SU-DHL-6 (cell line): ENCODE measurements at regions not wholly inside any gene's neighbourhood (a gene's known extent, or its start where the extent isn't known, plus 50 kb on each side); places are given as distances from the start of the nearest gene placed in this dataset.

Experiments
- H2AFZ ChIP-seq: fragments of 200-600 bp; sonication (generic); 2 replicates; pipeline ENCODE4 v1.6.1; 2014; ENCODE audit warnings: low read depth, mild to moderate bottlenecking, moderate library complexity, mixed read lengths, antibody characterized with exemption, low read length; ENCODE audit not compliant: severe bottlenecking
- H3F3A ChIP-seq: fragments of 200-600 bp; shearing (Covaris generic); 2 replicates; pipeline ENCODE4 v1.6.0; 2016; ENCODE audit warnings: antibody characterized with exemption, mild to moderate bottlenecking; ENCODE audit not compliant: insufficient read depth
- H3K27ac ChIP-seq: fragments of 200-600 bp; sonication (generic); 2 replicates; pipeline ENCODE4 v1.5.1; 2016; ENCODE audit warnings: low read depth, mild to moderate bottlenecking, low read length, moderate library complexity, mixed read lengths
- H3K27me3 ChIP-seq: fragments of 200-600 bp; sonication (generic), shearing (Covaris generic); 2 replicates; pipeline ENCODE4 v1.6.0; 2014; ENCODE audit warnings: mild to moderate bottlenecking, low read length
- H3K36me3 ChIP-seq: fragments of 200-600 bp; sonication (generic); 2 replicates; pipeline ENCODE4 v1.6.1; 2014; ENCODE audit warnings: mild to moderate bottlenecking, low read length, mixed read lengths
- H3K4me2 ChIP-seq: fragments of 300-600, 200-600 bp; shearing (Covaris generic), sonication (generic); 2 replicates; pipeline ENCODE4 v1.6.0; 2014; ENCODE audit warnings: low read length, low read depth, mild to moderate bottlenecking; ENCODE audit not compliant: poor library complexity, severe bottlenecking
- H3K4me3 ChIP-seq: fragments of 200-600 bp; sonication (generic); 2 replicates; pipeline ENCODE4 v1.5.1; 2014; ENCODE audit warnings: antibody characterized with exemption, low read length, mild to moderate bottlenecking, mixed read lengths; ENCODE audit not compliant: insufficient read depth, poor library complexity, severe bottlenecking
- H3K79me2 ChIP-seq: fragments of 200-600 bp; sonication (generic); 2 replicates; pipeline ENCODE4 v1.6.1; 2014; ENCODE audit warnings: mild to moderate bottlenecking, low read length, moderate library complexity; ENCODE audit not compliant: insufficient read depth
- H3K9ac ChIP-seq: fragments of 200-600 bp; sonication (generic); 2 replicates; pipeline ENCODE4 v1.7.0; 2014; ENCODE audit warnings: mild to moderate bottlenecking, low read length
- H3K9me2 ChIP-seq: fragments of 200-600 bp; sonication (generic); replicated peaks from 2 replicates; pipeline ENCODE4 v1.6.1; 2014; ENCODE audit warnings: low read length; ENCODE audit not compliant: insufficient read depth
- H3K9me3 ChIP-seq: fragments of 200-600 bp; sonication (generic); 2 replicates; pipeline ENCODE4 v1.6.1; 2014; ENCODE audit warnings: low read length, mixed read lengths; ENCODE audit not compliant: insufficient read depth
- H4K20me1 ChIP-seq: fragments of 200-600 bp; sonication (generic); 2 replicates; pipeline ENCODE4 v1.6.1; 2014; ENCODE audit warnings: low read depth, mild to moderate bottlenecking, antibody characterized with exemption, low read length, moderate library complexity, mixed read lengths
- CTCF ChIP-seq: fragments of 200-600 bp; sonication (generic); IDR thresholded peaks from one replicate; pipeline ENCODE4 v1.5.1; 2017; ENCODE audit warnings: antibody characterized with exemption, mild to moderate bottlenecking, low read length, moderate library complexity; ENCODE audit not compliant: insufficient read depth, poor library complexity, severe bottlenecking
- EZH2phosphoT487 ChIP-seq: fragments of 200-600 bp; sonication (generic), shearing (Covaris generic); conservative IDR thresholded peaks from 2 replicates; pipeline ENCODE4 v1.6.1; 2018; ENCODE audit warnings: mild to moderate bottlenecking, antibody characterized with exemption, low read length, moderate library complexity, mixed read lengths

- TF ChIP-seq EZH2phosphoT487 (no peak), CTCF (no peak)
- Histone ChIP-seq H3F3A (no peaks in the 10 kb centered on the region), H4K20me1 (no peaks in the 10 kb centered on the region), H3K9me3 (no peaks in the 10 kb centered on the region), H3K27me3 (no peaks in the 10 kb centered on the region), H3K36me3 (no peaks in the 10 kb centered on the region), H3K4me2 (no peak overlapping the region), H3K4me3 (no peak overlapping the region), H2AFZ (no peak overlapping the region), H3K9ac (no peak overlapping the region), H3K27ac (no peak overlapping the region), H3K79me2 (no peaks in the 10 kb centered on the region), H3K9me2 (no peaks in the 10 kb centered on the region)
Observed at GRCh38 chr19:32202244-32202643, 143.2 kb upstream of the ZNF507 start.

GRCh38 chr19:32203161-32203560 is 142.2 kb upstream of the ZNF507 start:
- H3K9me2 ChIP-seq: no peaks in the 10 kb centered on the region
- H3K36me3 ChIP-seq: no peaks in the 10 kb centered on the region
- no peak overlapping the region for H3K4me3 ChIP-seq
- H3K9ac ChIP-seq: no peak overlapping the region
- no peaks in the 10 kb centered on the region for H3K79me2 ChIP-seq
- H4K20me1 ChIP-seq: no peaks in the 10 kb centered on the region
- no peak overlapping the region for H2AFZ ChIP-seq
- no peaks in the 10 kb centered on the region for H3K27me3 ChIP-seq
- H3K4me2 ChIP-seq: no peak overlapping the region
- no peak overlapping the region for H3K27ac ChIP-seq
- H3F3A ChIP-seq: no peaks in the 10 kb centered on the region
- H3K9me3 ChIP-seq: no peaks in the 10 kb centered on the region
- TF ChIP-seq EZH2phosphoT487 (no peak), CTCF (no peak)

GRCh38 chr19:32206065-32206464 is 139.3 kb upstream of the ZNF507 start:
- no peak for TF ChIP-seq CTCF
- TF ChIP-seq EZH2phosphoT487: no peak
- Histone ChIP-seq H2AFZ (no peak overlapping the region), H3K27ac (no peak overlapping the region), H3F3A (no peaks in the 10 kb centered on the region), H3K79me2 (no peaks in the 10 kb centered on the region), H3K4me3 (no peak overlapping the region), H3K9me2 (no peaks in the 10 kb centered on the region; the same call in 1 of the 2 replicates), H3K9me3 (0 out of 2 replicates have a peak, but pooled peaks cover 6% of the 10 kb centered on the region), H3K36me3 (no peaks in the 10 kb centered on the region), H3K9ac (no peak overlapping the region), H4K20me1 (no peaks in the 10 kb centered on the region), H3K4me2 (no peak overlapping the region), H3K27me3 (no peaks in the 10 kb centered on the region)

GRCh38 chr19:32208060-32208459 is 137.3 kb upstream of the ZNF507 start:
- no peaks in the 10 kb centered on the region; the same call in 1 of the 2 replicates for H3K9me2 ChIP-seq
- TF ChIP-seq EZH2phosphoT487 (no peak), CTCF (no peak)
- no peak overlapping the region for H3K4me2 ChIP-seq
- H4K20me1 ChIP-seq: no peaks in the 10 kb centered on the region
- no peaks in the 10 kb centered on the region for H3K36me3 ChIP-seq
- no peak overlapping the region for H2AFZ ChIP-seq
- no peak overlapping the region for H3K27ac ChIP-seq
- H3K79me2 ChIP-seq: no peaks in the 10 kb centered on the region
- 0 out of 2 replicates have a peak, but pooled peaks cover 6% of the 10 kb centered on the region for H3K9me3 ChIP-seq
- H3K4me3 ChIP-seq: no peak overlapping the region
- H3F3A ChIP-seq: no peaks in the 10 kb centered on the region
- no peak overlapping the region for H3K9ac ChIP-seq
- no peaks in the 10 kb centered on the region for H3K27me3 ChIP-seq
